SW 1271 (cell line): ENCODE measurements at regions not wholly inside any gene's neighbourhood (a gene's known extent, or its start where the extent isn't known, plus 50 kb on each side); places are given as distances from the start of the nearest gene placed in this dataset.

Experiments
- DNase-seq, 2 experiments: peaks; one replicate each; lab custom pipeline; 2025; lab: John Stamatoyannopoulos, UW

DNA sequence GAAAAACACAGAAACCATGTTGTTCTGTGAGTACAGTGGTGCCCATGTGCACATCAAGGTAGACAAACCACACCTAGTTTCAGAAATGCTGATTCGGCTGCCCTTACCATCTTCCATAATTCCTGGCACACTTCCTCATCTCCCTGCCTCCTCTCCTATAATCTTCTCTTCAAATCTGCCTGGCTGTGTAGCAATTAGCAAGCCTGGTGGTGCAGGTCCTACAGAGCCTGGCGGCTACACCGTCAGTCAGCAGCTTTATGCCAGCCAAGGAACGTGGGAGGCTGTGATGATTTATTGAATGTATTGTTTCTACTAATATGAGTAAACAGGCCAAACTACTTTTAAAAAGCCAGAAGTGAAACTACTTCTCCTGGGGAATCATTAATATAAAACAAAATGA lies 106.8 kb downstream of the SEMA6D start:
- DNase-seq, result no peak

DNA sequence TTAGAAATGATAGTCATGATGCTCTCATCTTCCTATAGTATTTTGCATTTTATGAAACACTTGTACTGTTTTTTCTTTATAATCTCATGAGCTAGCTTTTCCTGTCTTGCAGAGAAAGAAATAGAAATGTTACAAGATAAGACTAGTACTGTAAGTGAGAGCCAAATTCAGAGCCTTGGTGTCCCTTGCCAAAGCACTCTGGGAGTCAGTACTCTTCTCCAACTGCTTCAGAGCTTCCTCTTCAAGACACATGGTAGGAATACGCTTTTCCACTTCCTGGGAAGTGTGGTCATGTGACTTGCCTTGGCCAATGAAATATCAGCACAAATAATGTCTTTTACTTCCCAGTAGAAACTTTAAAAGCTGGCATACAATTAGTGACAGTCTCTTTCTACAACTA lies 112.4 kb downstream of the SEMA6D start:
- no peak for DNase-seq

DNA sequence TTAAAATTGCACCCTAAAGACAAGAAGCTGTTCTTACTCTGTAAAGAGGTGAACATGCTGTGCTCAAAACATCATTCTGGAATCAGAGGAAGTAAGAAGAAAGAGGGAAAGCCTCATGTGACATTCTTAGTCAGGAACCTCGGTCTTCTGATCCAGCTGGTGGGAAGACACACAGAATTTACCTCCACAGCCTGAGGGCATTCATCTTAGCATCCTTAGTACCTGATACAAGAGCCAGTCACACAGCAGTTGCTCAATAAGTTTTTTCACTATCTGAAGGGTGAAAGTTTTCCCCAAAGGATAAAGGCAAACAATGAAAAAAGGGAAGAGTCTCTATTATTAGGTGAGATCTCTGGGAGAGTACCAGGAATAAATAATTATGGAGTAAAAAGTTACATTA lies 116.8 kb downstream of the SEMA6D start:
- DNase-seq, result no peak

DNA sequence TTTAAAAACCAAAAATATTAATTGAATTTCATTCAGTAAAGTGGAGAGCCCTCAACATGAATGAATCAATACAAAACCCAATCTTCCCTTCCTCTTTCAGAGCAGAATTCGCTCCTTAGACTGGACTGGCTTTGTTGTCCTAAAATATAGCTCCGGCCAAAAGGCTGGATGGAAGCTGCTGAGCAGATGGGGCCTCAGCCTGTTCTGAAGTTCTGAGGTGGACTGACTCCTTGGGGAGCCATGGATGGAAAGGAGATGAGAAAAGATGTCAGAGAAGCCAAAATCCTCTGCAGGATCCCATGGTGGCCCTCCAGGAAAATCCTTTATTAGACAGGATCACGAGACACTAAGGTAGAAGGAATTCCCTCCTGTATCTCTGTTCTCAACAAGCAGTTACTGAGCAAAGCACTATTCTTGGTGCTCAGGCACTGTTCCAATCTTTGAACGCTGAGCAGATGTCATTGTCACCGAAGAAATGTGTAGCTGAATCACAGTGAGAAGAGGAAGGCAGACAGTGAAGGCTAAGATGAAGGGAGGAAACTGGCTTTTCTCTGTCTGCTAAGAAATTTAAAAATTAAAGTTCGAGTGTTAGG lies 122.0 kb downstream of the SEMA6D start:
- DNase-seq, result no peak

GRCh38 chr15:47843124-47843663 lies 125.9 kb downstream of the SEMA6D start:
- DNase-seq, result no peak

- no peak for DNase-seq
Measured at GRCh38 chr15:47844437-47844836, 127.1 kb downstream of the SEMA6D start.

- no peak for DNase-seq
Measured at GRCh38 chr15:47846128-47846868, 129.0 kb downstream of the SEMA6D start.

DNA sequence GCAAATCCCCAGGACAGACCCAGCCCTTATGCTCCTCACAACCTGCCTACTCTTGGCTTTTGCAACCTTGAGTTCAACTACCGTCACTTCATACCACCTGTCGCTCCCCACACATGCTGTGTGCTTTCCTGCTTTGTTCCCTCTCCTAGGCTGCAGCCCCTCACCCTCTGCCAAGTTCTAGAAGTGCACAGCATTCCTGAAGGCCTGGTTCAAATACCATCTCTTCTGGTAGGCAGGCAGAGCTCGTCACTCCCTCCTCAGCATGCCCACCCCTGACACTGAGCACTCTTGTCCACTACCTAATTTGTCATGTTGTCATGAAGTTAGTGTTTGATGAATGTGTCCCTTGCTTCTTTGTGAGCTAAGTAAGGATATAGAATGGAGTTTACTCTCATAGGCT lies 129.6 kb downstream of the SEMA6D start:
- no peak for DNase-seq

DNA sequence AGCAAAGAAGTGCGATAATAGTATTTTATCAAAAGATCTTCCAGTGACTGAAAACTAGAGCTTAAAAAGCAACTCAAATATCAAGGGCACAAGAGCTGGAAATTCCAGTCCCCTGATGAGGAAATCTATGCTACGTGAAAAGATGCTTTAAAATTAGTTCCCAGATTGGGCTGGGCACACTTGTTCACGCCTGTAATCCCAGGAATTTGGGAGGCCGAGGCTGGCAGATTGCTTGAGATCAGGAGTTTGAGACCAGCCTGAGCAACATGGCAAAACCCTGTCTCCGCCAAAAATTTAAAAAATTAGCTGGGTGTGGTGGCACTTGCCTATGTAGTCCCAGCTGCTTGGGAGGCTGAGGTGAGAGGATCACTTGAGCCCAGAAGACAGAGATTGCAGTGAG lies 138.8 kb downstream of the SEMA6D start:
- DNase-seq, result no peak

DNA sequence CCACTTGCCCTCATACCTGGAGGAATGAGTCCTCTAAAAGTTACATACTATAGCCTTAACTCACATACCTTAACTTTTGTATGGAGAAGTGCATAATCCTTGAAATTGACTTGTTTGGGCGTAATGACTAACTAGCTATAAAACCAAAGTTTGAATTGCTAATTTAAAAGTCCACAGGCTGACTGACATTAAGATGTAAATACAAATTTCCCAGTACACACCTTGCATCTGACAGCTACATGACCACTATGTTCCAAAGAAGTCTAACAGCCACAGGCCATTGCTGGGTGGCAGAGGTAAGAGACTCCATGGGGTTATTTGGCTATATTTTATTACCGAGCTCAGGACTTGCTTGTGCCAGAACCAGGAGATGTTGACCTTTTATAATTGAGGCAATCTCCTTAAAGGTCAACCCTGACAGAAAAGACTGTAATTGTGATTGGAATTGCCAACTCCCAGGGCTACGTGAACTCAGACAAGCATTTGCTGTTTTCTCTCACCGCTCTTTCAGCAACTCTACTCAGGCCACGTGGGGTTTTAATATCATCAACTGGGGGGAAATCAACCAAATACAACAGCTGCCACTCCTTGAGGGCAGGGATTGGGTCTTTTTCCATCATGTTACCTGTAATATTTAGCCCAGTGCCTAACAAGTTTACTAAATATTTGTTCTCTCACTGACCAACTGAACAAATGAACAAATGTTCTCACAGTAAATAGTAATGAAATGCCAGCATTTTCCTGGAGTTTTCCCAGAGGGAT lies 139.9 kb downstream of the SEMA6D start:
- no peak for DNase-seq

DNA sequence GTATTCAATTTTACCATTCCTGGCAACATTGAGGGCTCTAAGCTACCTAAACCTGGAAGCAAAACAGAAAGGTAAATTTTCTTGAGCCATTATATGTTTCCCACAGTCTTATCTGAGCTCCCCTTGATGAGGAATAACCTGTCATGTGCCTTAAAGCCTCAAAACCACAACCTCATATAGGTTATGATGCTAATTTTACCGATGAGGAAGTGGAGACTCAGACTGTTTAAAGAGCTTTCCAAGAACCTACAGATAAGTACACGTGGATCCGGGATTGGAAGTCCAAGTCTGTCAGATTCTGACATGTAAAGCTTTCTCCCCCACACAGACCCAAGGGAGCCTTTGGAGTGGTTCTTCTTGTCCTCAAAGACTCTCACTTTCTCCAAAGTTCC lies 140.5 kb downstream of the SEMA6D start:
- DNase-seq, result no peak

- no peak for DNase-seq
Measured at GRCh38 chr15:47861111-47861903, 144.0 kb downstream of the SEMA6D start.

GRCh38 chr15:47862402-47862801 lies 145.1 kb downstream of the SEMA6D start:
- DNase-seq, result no peak

DNA sequence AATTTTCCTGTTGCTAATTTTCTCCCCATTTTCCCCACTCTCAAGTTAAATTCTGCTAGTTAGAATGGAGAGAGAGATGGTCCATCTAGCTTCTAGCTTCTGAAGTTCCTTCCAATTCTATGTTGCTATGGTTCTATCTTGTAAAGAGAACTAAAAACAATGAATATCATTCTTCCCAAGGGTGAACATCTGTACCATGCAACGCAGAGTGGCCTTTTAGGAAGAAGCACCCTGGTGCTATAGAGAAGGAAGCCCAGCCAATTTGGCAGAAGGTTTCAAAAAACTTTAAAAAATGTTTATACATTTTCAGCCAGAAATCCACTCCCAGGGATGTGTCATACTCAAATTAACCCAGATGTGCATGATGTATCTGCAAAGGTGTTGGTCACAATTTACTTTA lies 149.1 kb downstream of the SEMA6D start:
- no peak for DNase-seq

- DNase-seq, result no peak
Measured at GRCh38 chr15:47870300-47870955, 153.1 kb downstream of the SEMA6D start.

DNA sequence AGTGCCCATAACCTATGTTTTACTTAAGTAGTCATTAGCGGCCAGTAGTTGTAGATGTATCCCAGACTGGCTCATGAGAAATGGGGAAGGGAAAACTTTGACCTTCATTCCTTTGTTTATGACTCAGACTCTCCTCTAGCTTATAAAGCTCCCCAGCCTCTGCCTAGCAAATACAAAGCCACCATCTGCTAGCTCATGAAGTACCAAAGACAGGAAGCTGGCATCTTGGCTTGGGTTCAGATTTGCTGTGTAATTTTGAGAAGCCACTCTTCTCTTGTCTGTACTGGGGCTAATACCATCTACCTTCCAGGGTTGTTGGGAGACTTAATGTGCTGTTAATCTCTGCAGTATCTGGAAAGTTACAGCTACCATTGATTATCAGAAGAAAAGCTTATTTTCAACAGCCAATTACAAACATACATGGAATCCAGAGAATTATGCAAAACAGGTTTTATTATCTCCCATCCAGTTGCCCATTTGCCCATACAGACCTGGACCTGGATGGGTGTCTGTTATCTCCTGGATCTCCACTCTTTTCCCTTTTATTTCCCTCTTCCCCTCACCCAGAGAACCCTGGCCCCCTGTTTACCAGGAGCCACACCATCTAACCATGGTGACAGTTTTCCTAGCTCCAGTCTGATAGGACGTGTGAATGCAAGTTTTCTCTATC lies 153.8 kb downstream of the SEMA6D start:
- DNase-seq, result no peak

DNA sequence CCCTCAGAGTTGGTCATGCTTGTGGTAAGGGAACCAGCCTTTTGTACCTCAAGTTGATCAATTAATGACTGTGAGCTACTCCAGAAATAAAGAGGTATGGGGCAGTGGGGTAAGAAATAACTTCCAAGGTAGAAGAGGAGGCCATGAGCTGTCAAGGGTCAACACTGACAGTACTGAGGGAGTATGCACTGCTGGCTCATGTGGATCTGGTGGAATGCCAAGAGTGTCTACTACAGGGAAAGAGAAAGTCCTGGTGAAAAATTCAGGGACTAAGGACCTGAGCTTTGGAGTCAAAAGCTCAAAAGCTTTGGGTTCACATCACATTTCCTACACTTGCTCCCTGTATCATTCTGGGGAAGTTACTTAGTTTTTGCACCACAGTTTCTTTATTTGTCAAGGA lies 154.9 kb downstream of the SEMA6D start:
- DNase-seq, result no peak

- DNase-seq, result no peak
Measured at GRCh38 chr15:47872869-47873432, 155.6 kb downstream of the SEMA6D start.

DNA sequence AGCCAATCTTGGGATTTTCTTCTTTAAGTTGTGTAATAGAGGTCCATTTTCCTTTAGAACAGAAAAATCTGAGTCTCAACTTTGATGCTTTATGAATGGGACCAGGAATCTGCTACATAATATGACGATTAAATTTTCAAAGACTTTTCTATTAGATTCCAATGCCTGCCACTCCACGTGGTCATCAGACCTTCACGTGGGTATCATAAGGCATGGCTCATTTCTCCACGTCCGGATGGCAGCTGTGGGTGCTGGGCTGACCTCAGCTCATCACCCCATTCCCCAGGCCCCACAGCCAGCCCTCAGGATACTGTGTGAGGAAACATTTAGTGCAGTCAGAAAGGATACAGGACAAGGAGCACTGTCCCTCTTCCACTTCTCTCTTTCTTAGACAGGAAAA lies 159.7 kb downstream of the SEMA6D start:
- DNase-seq, result no peak

DNA sequence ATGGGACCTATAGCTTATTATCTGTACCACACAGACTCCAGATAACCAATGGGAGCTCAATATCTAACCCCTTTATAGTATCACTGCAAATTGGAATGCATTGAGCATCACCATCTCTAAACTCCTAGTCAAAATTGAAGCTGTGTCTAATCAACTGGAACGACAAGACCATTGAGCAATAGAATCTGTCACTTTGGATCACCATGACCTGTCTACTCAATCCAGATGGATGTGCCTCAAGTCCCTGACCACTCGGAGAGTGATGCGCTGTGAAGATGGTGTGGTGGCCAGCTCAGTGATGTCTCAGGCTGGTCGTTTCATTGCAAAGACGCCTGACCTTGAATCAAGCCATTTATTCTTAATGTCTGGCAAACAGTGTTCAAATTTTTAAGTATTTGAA lies 160.5 kb downstream of the SEMA6D start:
- no peak for DNase-seq

DNA sequence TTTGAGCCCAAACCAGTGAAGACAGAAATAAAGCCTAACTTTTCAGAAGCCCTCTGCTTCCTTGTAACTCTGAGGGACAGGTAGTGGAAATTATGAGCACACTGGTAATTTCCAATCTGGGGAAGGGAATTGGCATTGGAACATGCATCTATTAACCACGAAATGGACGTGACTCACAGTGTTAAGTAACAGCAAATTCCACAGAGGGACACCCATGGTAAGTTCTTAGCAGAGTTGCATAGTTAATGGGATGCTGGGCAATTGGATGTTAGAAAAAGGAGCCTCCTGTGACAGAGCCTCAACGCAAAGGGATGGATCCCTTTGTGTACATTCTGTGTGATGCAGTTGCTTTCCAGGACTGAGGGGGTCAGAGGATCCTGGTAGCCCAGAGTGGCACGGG lies 168.6 kb downstream of the SEMA6D start:
- DNase-seq, result no peak
